Endothelial cell (in vitro differentiated cells): ENCODE measurements at regions not wholly inside any gene's neighbourhood (a gene's known extent, or its start where the extent isn't known, plus 50 kb on each side); places are given as distances from the start of the nearest gene placed in this dataset.

Source experiments
- DNase-seq: peaks from one replicate; pipeline ENCODE4 v3.0.0; 2021; ENCODE audit warnings: low spot score
- H3K27ac Mint-ChIP-seq: one replicate; pipeline ENCODE4 v1.8.0; 2021; ENCODE audit warnings: mixed read lengths, inconsistent platforms; ENCODE audit not compliant: unreplicated experiment
- H3K27me3 Mint-ChIP-seq: one replicate; pipeline ENCODE4 v1.8.0; 2021; ENCODE audit warnings: mild to moderate bottlenecking, moderate library complexity, mixed read lengths, inconsistent platforms; ENCODE audit not compliant: unreplicated experiment
- H3K36me3 Mint-ChIP-seq: one replicate; pipeline ENCODE4 v1.8.0; 2021; ENCODE audit warnings: mild to moderate bottlenecking, low read depth, mixed read lengths, inconsistent platforms; ENCODE audit not compliant: unreplicated experiment
- H3K4me1 Mint-ChIP-seq: one replicate; pipeline ENCODE4 v1.8.0; 2021; ENCODE audit warnings: mild to moderate bottlenecking, mixed read lengths, inconsistent platforms; ENCODE audit not compliant: unreplicated experiment
- H3K4me3 Mint-ChIP-seq: one replicate; pipeline ENCODE4 v1.8.0; 2021; ENCODE audit warnings: mild to moderate bottlenecking, mixed read lengths, inconsistent platforms; ENCODE audit not compliant: unreplicated experiment
- H3K9me3 Mint-ChIP-seq: one replicate; pipeline ENCODE4 v1.8.0; 2021; ENCODE audit warnings: mixed read lengths, inconsistent platforms; ENCODE audit not compliant: unreplicated experiment
- CTCF ChIP-seq: fragments of 200-600 bp; sonication (generic); IDR thresholded peaks from one replicate; pipeline ENCODE4 v1.5.0; 2021; ENCODE audit warnings: antibody characterized with exemption; ENCODE audit not compliant: unreplicated experiment

GRCh38 chr5:82406205-82406773, 128.1 kb upstream of the RPS23 start:
- TF ChIP-seq CTCF: no peak
- Mint-ChIP-seq H3K27ac (no peak overlapping the region), H3K27me3 (peaks cover 2% of the 10 kb centered on the region), H3K4me3 (no peak overlapping the region), H3K9me3 (peaks cover 5% of the 10 kb centered on the region), H3K4me1 (peaks cover 12% of the 10 kb centered on the region), H3K36me3 (peaks cover 5% of the 10 kb centered on the region)
- no peak for DNase-seq

GRCh38 chr5:82405618-82406204, 127.6 kb upstream of the RPS23 start:
- H3K27ac Mint-ChIP-seq: no peak overlapping the region

GRCh38 chr5:82405161-82405560, 127.0 kb upstream of the RPS23 start:
- Mint-ChIP-seq H3K9me3 (peaks cover 5% of the 10 kb centered on the region), H3K27ac (no peak overlapping the region), H3K36me3 (peaks cover 5% of the 10 kb centered on the region), H3K27me3 (peaks cover 2% of the 10 kb centered on the region), H3K4me3 (no peak overlapping the region), H3K4me1 (peaks cover 12% of the 10 kb centered on the region)
- no peak for TF ChIP-seq CTCF
- DNase-seq: no peak

More at GRCh38 chr5:82405618-82406204, 127.6 kb upstream of the RPS23 start:
- no peak for DNase-seq
- H3K27me3 Mint-ChIP-seq: peaks cover 2% of the 10 kb centered on the region
- no peak overlapping the region for H3K4me3 Mint-ChIP-seq
- TF ChIP-seq CTCF: no peak
- peaks cover 5% of the 10 kb centered on the region for H3K36me3 Mint-ChIP-seq
- peaks cover 12% of the 10 kb centered on the region for H3K4me1 Mint-ChIP-seq
- peaks cover 5% of the 10 kb centered on the region for H3K9me3 Mint-ChIP-seq

- H3K27me3 Mint-ChIP-seq: peaks cover 2% of the 10 kb centered on the region
- H3K9me3 Mint-ChIP-seq: peaks cover 5% of the 10 kb centered on the region
- peaks cover 5% of the 10 kb centered on the region for H3K36me3 Mint-ChIP-seq
- no peak for DNase-seq
- no peak for TF ChIP-seq CTCF
- H3K27ac Mint-ChIP-seq: no peak overlapping the region
- H3K4me3 Mint-ChIP-seq: no peak overlapping the region
- peaks cover 12% of the 10 kb centered on the region for H3K4me1 Mint-ChIP-seq
Measured at GRCh38 chr5:82404382-82404945, 126.3 kb upstream of the RPS23 start.

- no peak overlapping the region for H3K4me3 Mint-ChIP-seq
- peaks cover 5% of the 10 kb centered on the region for H3K36me3 Mint-ChIP-seq
Measured at GRCh38 chr5:82403724-82404123, 125.6 kb upstream of the RPS23 start.

More at GRCh38 chr5:82403724-82404123, 125.6 kb upstream of the RPS23 start:
- DNase-seq: no peak
- no peak for TF ChIP-seq CTCF
- H3K9me3 Mint-ChIP-seq: peaks cover 5% of the 10 kb centered on the region
- peaks cover 2% of the 10 kb centered on the region for H3K27me3 Mint-ChIP-seq
- H3K4me1 Mint-ChIP-seq: peaks cover 12% of the 10 kb centered on the region
- H3K27ac Mint-ChIP-seq: no peak overlapping the region
